GM23338 (cell line): ENCODE measurements at regions not wholly inside any gene's neighbourhood (a gene's known extent, or its start where the extent isn't known, plus 50 kb on each side); places are given as distances from the start of the nearest gene placed in this dataset.

ENCODE experiments used
- ATAC-seq: fragments of 200-7000 bp; cut with Tn5 transposase; 3 replicates; pipeline ENCODE4 v1.9.1; 2020
- DNase-seq: peaks from one replicate; pipeline ENCODE4 v3.0.0-alpha.2; 2015; ENCODE audit warnings: low spot score
- H2AFZ ChIP-seq: fragments of 200-600 bp; sonication (generic); 2 replicates; pipeline ENCODE4 v1.8.0; 2016; ENCODE audit warnings: antibody characterized with exemption, mild to moderate bottlenecking, moderate library complexity
- H3F3A ChIP-seq: fragments of 200-600 bp; sonication (generic); replicated peaks from 2 replicates; pipeline ENCODE4 v1.8.0; 2017; ENCODE audit warnings: antibody characterized with exemption, mixed run types, low read depth
- H3K27ac ChIP-seq: fragments of 200-600 bp; sonication (generic); 2 replicates; pipeline ENCODE4 v1.6.1; 2016; ENCODE audit warnings: low read depth
- H3K27me3 ChIP-seq: fragments of 200-600 bp; sonication (generic); 2 replicates; pipeline ENCODE4 v1.8.0; 2016; ENCODE audit warnings: mild to moderate bottlenecking, mixed run types, moderate library complexity; ENCODE audit not compliant: insufficient read depth
- H3K36me3 ChIP-seq: fragments of 200-600 bp; sonication (generic); 2 replicates; pipeline ENCODE4 v1.8.0; 2016; ENCODE audit warnings: mild to moderate bottlenecking; ENCODE audit not compliant: insufficient read depth
- H3K4me1 ChIP-seq: fragments of 200-600 bp; sonication (generic); 2 replicates; pipeline ENCODE4 v1.8.0; 2016; ENCODE audit warnings: mild to moderate bottlenecking, moderate library complexity; ENCODE audit not compliant: insufficient read depth
- H3K4me2 ChIP-seq: fragments of 200-600 bp; sonication (generic); 2 replicates; pipeline ENCODE4 v1.7.1; 2017; ENCODE audit warnings: mixed run types
- H3K4me3 ChIP-seq: fragments of 200-600 bp; sonication (generic); 2 replicates; pipeline ENCODE4 v1.6.1; 2016; ENCODE audit warnings: mixed run types
- H3K79me2 ChIP-seq: fragments of 200-600 bp; sonication (generic); replicated peaks from 2 replicates; pipeline ENCODE4 v1.8.0; 2017; ENCODE audit warnings: mild to moderate bottlenecking; ENCODE audit not compliant: insufficient read depth
- H3K9me2 ChIP-seq: fragments of 200-600 bp; sonication (generic); 2 replicates; pipeline ENCODE4 v1.8.0; 2017; ENCODE audit not compliant: insufficient read depth
- H4K20me1 ChIP-seq: fragments of 200-600 bp; sonication (generic); replicated peaks from 2 replicates; pipeline ENCODE4 v1.8.0; 2017; ENCODE audit warnings: mild to moderate bottlenecking; ENCODE audit not compliant: insufficient read depth
- H3K27ac Mint-ChIP-seq: 2 replicates; pipeline ENCODE4 v1.8.0; 2020; ENCODE audit warnings: inconsistent platforms, mild to moderate bottlenecking, moderate library complexity, mixed read lengths
- H3K27me3 Mint-ChIP-seq: 3 replicates; pipeline ENCODE4 v1.8.0; 2022; ENCODE audit warnings: low read depth, mild to moderate bottlenecking, moderate library complexity, mixed read lengths, inconsistent platforms; ENCODE audit not compliant: insufficient read depth, poor library complexity
- H3K36me3 Mint-ChIP-seq: 3 replicates; pipeline ENCODE4 v1.8.0; 2021; ENCODE audit warnings: low read depth, mild to moderate bottlenecking, inconsistent platforms, moderate library complexity, mixed read lengths
- H3K4me1 Mint-ChIP-seq: 3 replicates; pipeline ENCODE4 v1.8.0; 2020; ENCODE audit warnings: mild to moderate bottlenecking, inconsistent platforms, mixed read lengths
- H3K4me3 Mint-ChIP-seq: 3 replicates; pipeline ENCODE4 v1.8.0; 2021; ENCODE audit warnings: moderate library complexity, mild to moderate bottlenecking, inconsistent platforms, mixed read lengths
- H3K9me3 Mint-ChIP-seq: 3 replicates; pipeline ENCODE4 v1.8.0; 2020; ENCODE audit warnings: moderate library complexity, mild to moderate bottlenecking, inconsistent platforms, mixed read lengths
- CTCF ChIP-seq, 2 experiments: fragments of 200-600 bp in 1 of 2; sonication (generic) in 1 of 2; conservative IDR thresholded peaks; 2 replicates each; pipeline versions ENCODE4 v1.5.1 to v1.6.1; 2016 to 2017; ENCODE audit warnings: antibody characterized with exemption in 2 of 2, low read depth in 2 of 2, mild to moderate bottlenecking in 2 of 2, moderate library complexity in 1 of 2
- ETS1 ChIP-seq: IDR thresholded peaks from 2 replicates; pipeline ENCODE4 v1.6.1; 2016; ENCODE audit warnings: antibody characterized with exemption
- EZH2 ChIP-seq: fragments of 200-600 bp; sonication (generic); IDR thresholded peaks from one replicate; pipeline ENCODE4 v1.8.0; 2017; ENCODE audit warnings: antibody characterized with exemption, mild to moderate bottlenecking, low read depth; ENCODE audit not compliant: unreplicated experiment
- EZH2phosphoT487 ChIP-seq: fragments of 200-600 bp; sonication (generic); IDR thresholded peaks from one replicate; pipeline ENCODE4 v1.8.1; 2018; ENCODE audit warnings: antibody characterized with exemption; ENCODE audit not compliant: unreplicated experiment
- NANOG ChIP-seq: IDR thresholded peaks from 2 replicates; pipeline ENCODE4 v1.6.1; 2016; ENCODE audit warnings: antibody characterized with exemption, borderline replicate concordance
- POLR2AphosphoS5 ChIP-seq: IDR thresholded peaks from 2 replicates; pipeline ENCODE4 v1.6.1; 2016; ENCODE audit warnings: antibody characterized with exemption, low read depth
- ZNF114 ChIP-seq: fragments of 250-450 bp; sonication (Bioruptor Pico); IDR thresholded peaks from 2 replicates; pipeline ENCODE4 v1.5.0; 2020; ENCODE audit warnings: mild to moderate bottlenecking, moderate library complexity
- ZNF331 ChIP-seq: fragments of 250-450 bp; sonication (Bioruptor Pico); IDR thresholded peaks from 2 replicates; pipeline ENCODE4 v1.5.0; 2020; ENCODE audit warnings: low read depth, mild to moderate bottlenecking, moderate library complexity
- ZNF462 ChIP-seq: fragments of 250-450 bp; sonication (Bioruptor Pico); IDR thresholded peaks from 2 replicates; pipeline ENCODE4 v1.5.0; 2020; ENCODE audit warnings: mild to moderate bottlenecking, moderate library complexity

- no peak for TF ChIP-seq CTCF (conservative IDR thresholded peaks at IDR 0.05; ENCODE audit: low read depth in 2 of 2)
- no peak for TF ChIP-seq ZNF331 (CRISPR knock-in tag)
- no peak for TF ChIP-seq ETS1
- no peak for TF ChIP-seq ZNF114 (CRISPR knock-in tag)
These were observed 589.1 kb downstream of the MTRR start (continued) for GRCh38 chr5:8458038-8458383.

- ATAC-seq (no peak), DNase-seq (no peak)
- Histone ChIP-seq H3K4me1 (peaks cover 5% of the 10 kb centered on the region; the same call in 1 of the 2 replicates), H3F3A (no peaks in the 10 kb centered on the region), H3K27me3 (peaks cover 4% of the 10 kb centered on the region), H3K27ac (no peak overlapping the region), H3K4me2 (no peak overlapping the region), H3K4me3 (no peak overlapping the region), H2AFZ (no peak overlapping the region), H3K79me2 (peaks cover 16% of the 10 kb centered on the region), H4K20me1 (no peaks in the 10 kb centered on the region), H3K9me2 (no peaks in the 10 kb centered on the region; the same call in 1 of the 2 replicates), H3K36me3 (0 out of 2 replicates have a peak, but pooled peaks cover 6% of the 10 kb centered on the region)
- H3K36me3 Mint-ChIP-seq: peaks cover 5% of the 10 kb centered on the region; the same call in 2 of the 3 replicates
- TF ChIP-seq ZNF331 (CRISPR knock-in tag) (no peak), ETS1 (no peak)
- H3K27me3 Mint-ChIP-seq: no peaks in the 10 kb centered on the region
- no peak overlapping the region for H3K4me3 Mint-ChIP-seq
- H3K9me3 Mint-ChIP-seq: peaks cover 9% of the 10 kb centered on the region
- H3K27ac Mint-ChIP-seq: no peak overlapping the region
- H3K4me1 Mint-ChIP-seq: no peaks in the 10 kb centered on the region
These were observed 592.6 kb downstream of the MTRR start for GRCh38 chr5:8461543-8461942.

- Histone ChIP-seq H3F3A (no peaks in the 10 kb centered on the region), H4K20me1 (no peaks in the 10 kb centered on the region), H2AFZ (no peak overlapping the region), H3K4me1 (no peaks in the 10 kb centered on the region), H3K4me3 (no peak overlapping the region), H3K27me3 (no peaks in the 10 kb centered on the region), H3K27ac (no peak overlapping the region), H3K36me3 (0 out of 2 replicates have a peak, but pooled peaks cover 6% of the 10 kb centered on the region), H3K79me2 (peaks cover 16% of the 10 kb centered on the region), H3K4me2 (no peak overlapping the region), H3K9me2 (no peaks in the 10 kb centered on the region)
- no peak overlapping the region for H3K4me3 Mint-ChIP-seq
- peaks cover 2% of the 10 kb centered on the region; the same call in 1 of the 3 replicates for H3K9me3 Mint-ChIP-seq
- no peak for ATAC-seq
- DNase-seq: no peak
- H3K27me3 Mint-ChIP-seq: no peaks in the 10 kb centered on the region
- H3K36me3 Mint-ChIP-seq: no peaks in the 10 kb centered on the region
- H3K27ac Mint-ChIP-seq: no peak overlapping the region
- no peaks in the 10 kb centered on the region for H3K4me1 Mint-ChIP-seq
- no peak for TF ChIP-seq EZH2phosphoT487
- TF ChIP-seq NANOG: no peak
- TF ChIP-seq EZH2: no peak
- TF ChIP-seq POLR2AphosphoS5: no peak
- no peak for TF ChIP-seq ZNF462 (CRISPR knock-in tag)
- TF ChIP-seq ZNF331 (CRISPR knock-in tag): no peak
These were observed 593.6 kb downstream of the MTRR start for GRCh38 chr5:8462565-8462964.
